MM.1S (cell line): ENCODE measurements at regions not wholly inside any gene's neighbourhood (a gene's known extent, or its start where the extent isn't known, plus 50 kb on each side); places are given as distances from the start of the nearest gene placed in this dataset.

Source experiments
- EZH2phosphoT487 ChIP-seq: fragments of 300-600 bp; sonication (generic); IDR thresholded peaks from 2 replicates; pipeline ENCODE4 v1.6.1; 2018; ENCODE audit warnings: antibody characterized with exemption, low read length
- TF ChIP-seq, protein P1 (sequence below): fragments of 300-600 bp; sonication (generic); IDR thresholded peaks from 2 replicates; pipeline ENCODE4 v1.5.1; 2016; ENCODE audit warnings: antibody characterized with exemption, low read length, mixed read lengths

DNA sequence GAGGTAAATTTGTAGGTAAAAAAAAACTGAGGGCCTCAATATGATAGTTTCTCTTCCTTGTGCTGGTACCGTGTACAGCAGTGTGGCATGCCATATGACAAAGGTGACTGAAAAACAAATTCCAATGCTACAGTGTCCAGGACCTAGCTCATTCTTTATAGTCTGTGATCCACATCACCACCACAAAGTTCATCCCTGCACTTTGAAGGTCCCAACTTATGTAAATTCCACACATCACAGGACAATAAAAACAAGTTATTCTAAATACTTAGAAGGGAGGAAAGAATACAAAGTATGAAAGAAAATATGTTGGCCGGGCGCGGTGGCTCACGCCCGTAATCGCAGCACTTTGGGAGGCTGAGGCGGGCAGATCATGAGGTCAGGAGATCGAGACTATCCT lies 314.6 kb upstream of the SGCG start:
- TF ChIP-seq, protein P1, sequence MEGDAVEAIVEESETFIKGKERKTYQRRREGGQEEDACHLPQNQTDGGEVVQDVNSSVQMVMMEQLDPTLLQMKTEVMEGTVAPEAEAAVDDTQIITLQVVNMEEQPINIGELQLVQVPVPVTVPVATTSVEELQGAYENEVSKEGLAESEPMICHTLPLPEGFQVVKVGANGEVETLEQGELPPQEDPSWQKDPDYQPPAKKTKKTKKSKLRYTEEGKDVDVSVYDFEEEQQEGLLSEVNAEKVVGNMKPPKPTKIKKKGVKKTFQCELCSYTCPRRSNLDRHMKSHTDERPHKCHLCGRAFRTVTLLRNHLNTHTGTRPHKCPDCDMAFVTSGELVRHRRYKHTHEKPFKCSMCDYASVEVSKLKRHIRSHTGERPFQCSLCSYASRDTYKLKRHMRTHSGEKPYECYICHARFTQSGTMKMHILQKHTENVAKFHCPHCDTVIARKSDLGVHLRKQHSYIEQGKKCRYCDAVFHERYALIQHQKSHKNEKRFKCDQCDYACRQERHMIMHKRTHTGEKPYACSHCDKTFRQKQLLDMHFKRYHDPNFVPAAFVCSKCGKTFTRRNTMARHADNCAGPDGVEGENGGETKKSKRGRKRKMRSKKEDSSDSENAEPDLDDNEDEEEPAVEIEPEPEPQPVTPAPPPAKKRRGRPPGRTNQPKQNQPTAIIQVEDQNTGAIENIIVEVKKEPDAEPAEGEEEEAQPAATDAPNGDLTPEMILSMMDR, result no peak
- no peak for TF ChIP-seq EZH2phosphoT487
